HL-60 (cell line): ENCODE measurements at regions not wholly inside any gene's neighbourhood (a gene's known extent, or its start where the extent isn't known, plus 50 kb on each side); places are given as distances from the start of the nearest gene placed in this dataset.
"Not testable (repeated sequence)": the region's sequence is repeated elsewhere in the genome, so short reads cannot be mapped to it uniquely, and the experiment has no call there.

ENCODE experiments used
- CTCF ChIP-seq: IDR thresholded peaks from one replicate; pipeline ENCODE4 v1.5.1; 2011; ENCODE audit warnings: low read length, control low read depth, inconsistent platforms; ENCODE audit not compliant: insufficient read depth
- GABPA ChIP-seq: IDR thresholded peaks from 2 replicates; pipeline ENCODE4 v1.6.1; 2012; ENCODE audit warnings: low read depth
- POLR2AphosphoS5 ChIP-seq: IDR thresholded peaks from 2 replicates; pipeline ENCODE4 v1.6.1; 2012; ENCODE audit warnings: low read depth
- REST ChIP-seq: IDR thresholded peaks from 2 replicates; pipeline ENCODE4 v1.6.1; 2012; ENCODE audit warnings: low read depth; ENCODE audit not compliant: insufficient replicate concordance

- not testable (repeated sequence) for TF ChIP-seq CTCF, POLR2AphosphoS5, GABPA, REST
These were observed 63.3 kb downstream of the PPIAL4C start for GRCh38 chr1:149647018-149647373.
